ENCODE measurements at regions not wholly inside any gene's neighbourhood (a gene's known extent, or its start where the extent isn't known, plus 50 kb on each side); places are given as distances from the start of the nearest gene placed in this dataset.

DNA sequence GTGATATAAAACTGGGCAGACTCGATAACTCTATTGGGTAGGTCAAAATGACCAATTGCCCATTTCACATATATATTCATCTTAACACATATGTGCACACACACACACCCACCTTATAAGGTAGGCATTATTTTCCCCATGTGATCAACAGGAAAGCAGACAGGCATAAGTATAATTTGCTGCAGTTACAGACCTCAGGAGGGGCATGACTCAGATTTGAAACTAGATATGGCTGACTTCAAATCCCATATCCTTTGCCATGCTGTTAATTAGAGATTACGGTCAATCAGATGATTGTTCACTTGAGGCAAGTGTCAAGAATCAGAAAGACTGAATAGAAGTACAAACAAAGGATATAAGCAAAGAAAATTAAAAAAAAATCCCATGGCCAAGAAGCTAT, 910.6 kb downstream of the NTRK3 start:
- DNase-seq: no peak

DNA sequence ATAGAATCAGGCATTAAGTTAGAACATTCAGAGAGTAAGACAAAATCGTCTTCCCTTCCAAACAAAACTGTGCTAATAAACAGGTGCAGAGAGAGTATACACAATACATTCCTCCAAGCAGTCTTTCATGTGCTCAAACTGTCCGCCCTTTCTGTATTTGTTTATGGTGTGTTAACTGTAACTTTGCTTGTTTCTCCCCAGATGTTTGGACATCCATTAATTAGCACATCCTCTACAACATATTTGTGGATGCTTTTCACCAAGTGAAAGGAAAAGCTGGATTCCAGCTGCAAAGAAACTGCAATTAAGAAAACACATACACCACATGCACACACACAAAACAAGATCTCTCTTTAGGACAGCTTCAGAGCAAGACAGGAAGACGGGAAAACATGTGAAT, 912.6 kb downstream of the NTRK3 start:
- no peak for DNase-seq

DNA sequence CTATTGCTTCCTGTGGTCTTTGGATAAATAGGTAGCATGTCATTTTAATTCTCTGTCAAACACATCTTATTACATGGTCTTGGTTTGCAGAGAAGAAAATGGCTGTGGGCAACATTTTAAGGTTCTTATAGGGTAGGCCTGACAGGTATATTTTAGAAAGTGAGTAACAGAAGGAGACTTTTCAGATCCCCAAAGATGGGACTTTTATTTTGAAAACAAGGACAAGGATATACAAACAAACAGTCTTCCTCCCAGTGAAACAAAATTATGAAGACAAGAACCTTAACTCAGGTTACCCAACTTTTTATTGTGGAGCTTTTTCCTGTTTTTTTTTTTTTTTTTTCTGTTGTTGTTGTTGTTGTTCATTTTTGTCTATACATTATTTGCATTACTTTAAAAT, 916.2 kb downstream of the NTRK3 start:
- DNase-seq: no peak

DNA sequence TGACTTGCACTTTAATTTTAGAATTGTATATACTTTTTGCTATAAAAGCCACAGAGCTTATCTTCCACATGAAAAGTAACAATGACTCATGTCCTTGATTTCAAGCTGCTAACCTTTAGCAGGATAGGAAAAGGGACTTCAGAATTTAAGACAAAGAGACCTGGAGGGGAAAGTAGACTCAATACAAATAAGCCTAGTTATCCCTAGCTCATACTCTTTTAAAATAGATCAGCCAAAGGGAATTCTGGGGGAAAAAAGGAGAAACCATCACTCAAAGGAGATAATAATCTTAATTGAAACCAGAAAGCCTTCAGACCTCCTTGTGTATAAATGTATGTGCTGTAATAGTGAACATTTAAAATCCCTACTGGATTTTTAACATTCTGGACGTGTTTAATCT, 930.3 kb downstream of the NTRK3 start:
- no peak for DNase-seq

DNA sequence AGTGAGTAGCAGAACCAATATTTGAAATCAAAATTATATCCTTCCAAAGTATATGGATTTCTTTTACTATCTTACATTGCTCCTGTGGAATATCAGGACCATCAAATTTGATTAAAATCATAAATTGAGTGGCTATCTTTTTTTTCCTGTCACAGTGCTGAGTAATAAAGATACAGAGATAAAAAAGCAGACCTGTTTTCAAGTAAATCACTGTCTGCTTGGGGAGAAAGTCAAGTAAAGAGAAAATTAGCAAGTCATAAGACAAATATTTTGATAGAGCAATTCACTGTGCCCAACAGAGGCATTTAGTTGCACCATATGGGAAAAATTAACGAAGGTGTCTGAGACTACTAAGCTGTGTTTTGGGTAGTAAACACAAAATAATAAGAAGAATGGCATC, 933.7 kb downstream of the NTRK3 start:
- no peak for DNase-seq

DNA sequence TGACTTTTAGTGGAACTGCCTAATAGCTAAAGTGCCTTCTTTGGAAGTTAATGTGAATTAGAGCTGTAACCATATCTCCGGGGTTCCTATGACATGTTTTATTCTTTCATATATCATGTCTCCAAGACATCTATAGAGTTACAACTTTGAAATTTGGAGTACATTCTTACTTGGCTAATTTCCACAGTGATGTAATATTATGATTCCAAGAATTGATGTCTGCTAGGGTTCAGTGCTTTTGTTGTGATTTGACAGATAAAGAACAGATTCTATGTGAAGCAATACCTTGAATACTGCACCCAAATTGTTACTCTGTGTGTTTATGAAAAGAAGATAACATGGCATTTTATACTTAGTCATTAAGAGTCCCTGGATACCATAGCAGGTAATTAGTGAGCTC, 934.3 kb downstream of the NTRK3 start:
- no peak for DNase-seq

DNA sequence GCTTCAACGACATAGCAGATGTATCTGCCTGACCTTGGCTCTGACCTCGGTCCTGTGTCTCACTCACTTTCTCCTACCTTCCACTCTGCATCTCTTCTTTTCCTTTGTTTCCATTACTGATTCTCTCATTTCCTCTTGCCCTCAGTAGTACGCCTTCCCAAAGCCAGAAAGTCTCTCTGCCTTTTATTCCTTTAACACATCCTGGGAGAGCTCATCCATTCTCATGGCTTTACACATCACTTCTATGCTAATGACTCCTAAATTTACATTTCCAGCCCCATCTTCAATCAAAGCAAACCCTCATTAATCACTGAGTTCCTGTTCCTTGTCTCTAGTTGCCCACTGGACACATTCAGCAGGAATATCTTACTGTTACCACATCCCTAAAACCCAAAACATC, 938.6 kb downstream of the NTRK3 start:
- DNase-seq: no peak

DNA sequence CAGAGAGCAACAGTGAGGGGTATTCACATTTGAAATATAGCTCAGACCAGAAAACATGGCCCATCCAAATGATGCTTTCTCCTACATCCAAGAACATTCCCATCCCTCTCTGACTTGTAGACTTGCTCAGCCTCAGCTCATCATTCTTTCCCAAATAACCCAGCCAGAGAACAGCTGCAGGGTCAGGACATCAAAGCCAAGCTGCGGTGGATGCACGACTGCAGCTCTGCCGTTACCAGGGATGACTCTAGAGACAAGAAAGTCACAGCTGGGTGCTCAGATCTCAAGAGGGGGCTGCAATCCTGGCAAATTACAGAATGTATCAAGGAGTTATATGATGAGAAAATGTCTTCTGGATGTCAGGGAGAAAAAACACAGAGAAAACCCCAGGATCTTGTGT, 944.3 kb downstream of the NTRK3 start:
- no peak for DNase-seq

DNA sequence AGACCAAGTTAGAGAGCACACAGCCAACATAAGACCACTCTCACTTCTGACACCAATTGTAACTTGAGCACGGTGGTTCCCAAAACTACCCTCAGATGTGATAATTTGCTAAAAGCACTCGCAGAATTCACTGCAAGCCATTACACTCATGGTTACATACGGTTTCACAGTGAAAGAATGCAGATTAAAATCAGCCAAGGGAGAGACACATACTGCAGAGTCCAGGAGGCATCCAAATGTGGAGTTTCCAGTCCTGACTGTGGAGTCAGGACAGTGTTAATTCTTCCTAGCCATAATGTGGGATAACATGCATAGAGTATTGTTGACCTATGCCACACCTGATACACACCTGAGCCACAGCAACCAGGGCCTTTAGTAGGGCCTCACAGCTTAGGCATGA, 956.4 kb downstream of the NTRK3 start:
- no peak for DNase-seq

DNA sequence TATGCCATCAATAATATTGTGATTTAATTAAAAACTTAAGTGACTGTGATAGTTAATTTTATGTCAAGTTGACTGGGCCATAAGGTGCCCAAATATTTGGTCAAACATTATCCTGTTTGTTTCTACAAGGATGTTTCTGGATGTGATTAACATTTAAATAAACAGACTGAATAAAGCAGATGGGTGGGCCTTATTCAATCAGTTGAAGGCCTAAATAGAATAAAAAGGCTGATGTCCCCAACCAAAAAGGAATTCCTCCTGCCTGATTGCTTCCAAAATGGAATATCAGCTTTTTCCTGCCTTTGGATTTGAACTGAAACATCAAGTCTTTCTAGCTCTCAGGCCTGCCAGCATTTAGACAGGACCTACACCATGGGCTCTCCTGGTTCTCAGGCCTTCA, 961.7 kb downstream of the NTRK3 start:
- DNase-seq: no peak

DNA sequence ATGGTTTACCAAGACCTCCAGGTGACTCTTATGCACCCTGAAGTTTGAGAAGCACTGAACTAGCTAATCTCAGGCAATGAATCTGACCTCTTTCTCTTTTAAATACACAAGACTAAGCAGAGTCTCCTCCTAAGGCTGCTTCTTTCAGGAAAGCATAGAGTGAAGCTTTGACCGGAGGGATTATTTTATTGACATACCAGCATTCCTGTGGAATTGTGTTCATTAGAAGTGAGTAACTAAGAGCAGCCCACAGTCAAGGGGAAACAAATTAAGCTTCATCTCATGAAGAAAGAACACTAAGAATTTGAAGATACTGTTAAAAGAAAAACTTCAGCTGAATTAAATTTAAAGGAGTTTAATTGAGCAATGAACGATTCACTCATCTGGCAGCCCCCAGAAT, 963.5 kb downstream of the NTRK3 start:
- DNase-seq: no peak

DNA sequence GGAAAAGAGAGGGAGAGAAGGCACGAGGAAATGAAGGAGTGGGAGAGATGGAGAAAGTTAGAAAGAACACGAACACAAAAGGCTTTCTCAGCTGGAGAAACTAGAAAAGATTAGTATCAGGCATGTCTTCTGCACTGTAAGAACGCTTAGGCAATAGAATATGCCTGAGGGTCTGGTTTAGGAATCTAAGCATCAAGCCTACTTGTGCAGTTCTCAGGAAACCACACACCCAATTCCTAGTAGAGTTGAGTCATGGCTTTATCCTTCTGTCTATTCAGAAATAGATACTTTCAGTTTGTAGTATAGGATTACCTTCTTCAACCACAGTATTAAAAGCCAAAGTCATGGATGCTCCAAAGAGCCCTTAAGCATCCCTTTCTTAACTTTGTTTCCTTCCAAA, 969.4 kb downstream of the NTRK3 start:
- no peak for DNase-seq

DNA sequence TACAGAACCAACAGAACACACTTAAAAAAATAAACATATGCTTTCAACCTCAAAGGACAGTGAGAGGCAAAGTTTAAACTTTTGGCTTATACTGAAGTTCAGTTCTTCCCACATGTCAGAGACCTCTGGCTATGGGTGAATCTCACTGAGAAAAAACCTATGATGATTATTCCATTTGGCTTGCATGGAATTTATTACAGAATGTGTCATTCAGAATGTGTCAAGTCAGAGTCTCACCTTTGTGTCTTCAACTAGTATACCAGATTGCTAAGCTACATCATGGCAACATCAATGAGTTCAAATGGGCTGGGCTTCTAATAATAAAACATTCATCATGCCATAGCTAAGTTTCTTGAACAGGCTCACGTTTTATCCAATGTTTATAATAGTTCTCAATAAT, 987.0 kb downstream of the NTRK3 start:
- DNase-seq: no peak

DNA sequence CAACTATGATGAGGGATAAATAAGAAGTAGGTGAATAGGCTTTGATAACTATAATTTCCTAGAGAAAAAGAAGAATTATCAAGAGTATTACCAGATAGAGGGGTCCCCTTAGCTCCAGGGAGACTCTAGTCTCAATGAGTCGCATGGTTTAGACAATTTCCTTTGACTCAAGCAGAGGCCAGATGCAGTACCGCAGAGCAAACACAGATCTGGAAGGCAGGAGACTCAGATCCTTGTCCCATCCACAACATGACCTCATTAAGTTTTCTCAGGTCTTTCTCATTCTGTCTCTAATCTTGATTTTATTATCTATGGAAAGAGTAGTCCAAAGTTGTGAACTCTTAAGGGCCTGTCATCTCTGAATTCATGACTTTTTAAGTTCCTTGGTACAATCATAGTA, 987.9 kb downstream of the NTRK3 start:
- no peak for DNase-seq

DNA sequence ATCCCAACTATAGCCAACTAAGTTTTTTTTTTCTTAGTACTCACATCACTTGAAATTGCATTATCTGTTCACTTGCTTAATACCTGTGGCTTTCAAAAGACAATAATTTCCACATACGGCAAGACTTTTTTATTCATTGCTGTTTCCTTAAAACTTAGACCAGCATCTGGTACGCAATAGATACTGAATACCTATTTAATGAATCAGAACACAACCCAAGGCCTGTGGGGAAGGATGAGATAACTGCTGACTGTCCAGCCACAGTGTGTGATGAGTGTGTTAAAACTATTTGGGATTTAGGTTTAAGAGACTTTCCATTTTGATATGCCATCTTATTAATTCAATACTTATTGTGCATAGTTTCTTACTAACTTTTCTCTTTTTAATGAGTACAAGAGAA, 988.7 kb downstream of the NTRK3 start:
- DNase-seq: no peak

DNA sequence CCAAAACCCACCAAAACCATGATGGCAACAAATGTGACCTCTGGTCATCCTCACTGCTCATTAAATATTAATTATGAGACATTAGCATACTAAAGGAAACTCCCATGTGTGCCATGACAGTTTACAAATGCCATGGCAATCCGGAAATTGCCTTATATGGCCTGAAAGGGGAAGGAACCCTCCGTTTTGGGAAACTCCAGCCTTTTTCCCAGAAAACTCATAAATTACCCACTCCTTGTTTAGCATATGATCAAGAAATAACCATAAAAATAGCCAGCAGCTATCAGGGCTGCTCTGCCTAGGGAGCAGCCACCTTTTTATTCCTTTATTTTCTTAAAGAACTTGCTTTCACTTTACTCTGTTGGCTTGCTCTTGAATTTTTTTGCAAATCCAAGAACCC, 992.7 kb downstream of the NTRK3 start:
- DNase-seq: no peak

DNA sequence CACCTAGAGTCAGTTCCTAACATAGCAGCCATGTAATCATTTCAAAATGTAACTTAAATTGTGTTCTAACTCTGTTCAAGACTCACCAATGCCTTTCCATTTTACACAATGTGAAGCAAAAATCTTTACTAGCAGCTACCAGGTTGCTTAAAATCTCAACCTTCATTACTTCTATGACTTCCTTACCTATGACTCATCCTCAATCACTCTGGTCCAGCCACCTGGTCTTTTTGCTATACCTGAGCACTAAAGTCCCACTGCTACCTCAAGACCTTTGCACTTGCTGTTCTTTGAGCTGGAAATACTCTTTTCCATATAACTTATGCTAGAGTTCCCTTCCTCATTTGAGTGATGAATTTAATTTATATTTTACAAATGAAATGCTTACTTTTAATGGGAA, 993.2 kb downstream of the NTRK3 start:
- no peak for DNase-seq

DNA sequence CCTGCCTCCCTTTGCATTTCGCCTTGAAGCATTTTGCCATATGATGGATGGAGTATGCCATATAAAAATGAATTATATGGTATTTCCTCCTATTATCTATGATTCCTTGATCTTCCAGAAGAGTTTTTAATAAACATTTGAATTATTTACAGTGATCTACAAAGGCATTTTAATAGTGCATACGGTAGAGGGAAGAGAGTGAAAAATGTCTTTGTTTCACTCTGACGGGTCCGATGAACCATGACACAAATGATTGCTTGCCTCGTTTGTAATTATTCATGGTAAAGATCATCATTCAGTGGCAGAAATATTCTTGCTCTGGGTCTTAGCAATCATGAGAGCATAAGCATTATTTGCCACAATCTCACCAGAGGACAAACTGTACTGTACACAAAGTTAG, 1010.9 kb downstream of the NTRK3 start:
- no peak for DNase-seq

DNA sequence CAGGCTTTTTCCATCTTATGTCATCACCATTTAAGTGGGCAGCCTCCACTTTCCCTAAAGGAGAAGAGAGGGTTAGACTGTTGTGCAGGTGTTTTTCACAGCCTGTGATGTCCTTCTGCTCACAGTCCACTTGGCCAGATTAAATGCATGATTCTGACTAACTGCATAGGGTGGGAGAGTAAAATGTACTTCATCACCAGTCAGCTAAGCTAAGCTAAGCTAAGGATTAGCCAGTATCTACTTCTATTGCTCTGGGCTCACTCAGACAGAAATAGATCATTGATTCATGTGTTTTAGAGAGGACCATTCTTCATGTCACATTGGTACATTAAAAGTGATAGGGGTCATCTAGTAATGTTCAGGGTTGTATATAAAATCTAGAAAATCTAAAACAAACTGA, 1013.1 kb downstream of the NTRK3 start:
- DNase-seq: no peak

DNA sequence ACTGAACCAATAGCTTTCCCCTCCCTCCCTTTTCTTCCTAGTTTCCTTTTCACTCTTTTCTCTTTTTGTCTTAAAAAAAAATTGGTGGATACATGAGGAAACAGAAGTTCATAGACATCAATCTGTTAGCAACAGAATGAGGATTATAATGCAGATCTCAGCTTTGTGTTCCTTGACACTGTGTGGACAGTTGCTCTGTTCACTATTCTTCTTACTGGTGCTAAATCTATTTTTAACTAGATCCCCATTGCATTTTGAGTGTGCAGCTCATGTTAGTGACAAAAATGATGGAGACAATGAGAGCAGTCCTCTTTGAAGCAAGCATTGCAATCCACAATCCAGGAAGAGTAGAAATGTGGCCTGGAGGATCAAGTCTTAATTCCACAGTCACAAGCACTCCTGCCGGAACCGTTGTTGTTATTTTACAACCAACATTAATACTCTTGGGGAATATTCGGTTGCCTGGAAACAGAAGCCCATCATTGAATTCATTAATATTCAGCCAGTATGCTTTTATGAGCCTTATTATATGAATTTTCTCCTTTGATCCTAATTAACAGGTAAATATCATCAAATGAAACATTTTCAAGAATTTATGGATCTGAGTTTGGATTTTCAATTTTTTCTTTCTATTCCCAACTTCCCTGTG, 1016.8 kb downstream of the NTRK3 start:
- DNase-seq: no peak

DNA sequence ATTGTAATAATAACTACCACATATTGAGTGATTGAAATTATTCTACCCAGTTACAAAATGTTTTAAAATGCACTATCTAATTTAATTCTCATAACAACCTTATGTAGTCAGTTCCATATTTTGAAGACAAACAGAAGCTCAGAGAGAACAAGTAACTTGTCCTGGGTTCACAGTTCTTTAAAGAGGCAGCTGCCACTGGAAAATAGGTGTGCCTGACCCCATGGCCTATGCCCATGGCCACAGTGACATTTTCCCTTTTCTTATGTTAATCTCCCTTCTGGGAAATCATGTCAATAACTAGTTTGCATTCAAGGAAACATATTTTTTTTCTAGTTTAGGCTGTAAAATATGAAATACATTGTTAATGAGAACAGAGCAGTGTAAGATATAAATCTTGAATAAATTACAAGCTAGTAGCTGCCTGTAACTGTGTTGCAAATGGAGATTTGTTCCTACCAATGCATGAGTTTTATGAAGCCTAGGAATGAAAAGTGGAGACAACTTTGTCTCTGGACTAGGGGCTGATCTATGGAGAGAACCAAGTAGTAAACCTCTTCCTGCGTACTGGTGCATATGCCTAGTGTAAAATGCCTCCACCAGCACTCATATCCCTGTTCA, 1018.0 kb downstream of the NTRK3 start:
- DNase-seq: no peak

DNA sequence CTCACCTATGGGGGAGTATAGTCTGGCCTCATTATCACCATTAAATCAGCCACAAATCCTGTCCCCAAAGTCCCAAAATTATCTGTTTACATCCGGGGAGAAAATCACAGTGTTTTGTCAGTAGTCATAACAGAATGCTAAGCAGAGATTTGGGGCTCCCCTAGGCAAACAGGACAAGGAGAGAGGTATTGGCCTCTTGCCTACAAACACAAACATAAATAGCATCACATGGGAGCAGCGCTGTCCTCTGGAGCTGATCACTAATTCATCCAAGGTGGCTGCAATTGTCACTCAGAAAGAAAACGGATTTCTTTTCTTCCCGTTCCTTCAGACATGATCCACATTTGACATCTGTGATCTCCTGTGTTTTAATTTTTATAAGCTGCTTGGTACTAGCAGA, 1028.1 kb downstream of the NTRK3 start:
- no peak for DNase-seq

DNA sequence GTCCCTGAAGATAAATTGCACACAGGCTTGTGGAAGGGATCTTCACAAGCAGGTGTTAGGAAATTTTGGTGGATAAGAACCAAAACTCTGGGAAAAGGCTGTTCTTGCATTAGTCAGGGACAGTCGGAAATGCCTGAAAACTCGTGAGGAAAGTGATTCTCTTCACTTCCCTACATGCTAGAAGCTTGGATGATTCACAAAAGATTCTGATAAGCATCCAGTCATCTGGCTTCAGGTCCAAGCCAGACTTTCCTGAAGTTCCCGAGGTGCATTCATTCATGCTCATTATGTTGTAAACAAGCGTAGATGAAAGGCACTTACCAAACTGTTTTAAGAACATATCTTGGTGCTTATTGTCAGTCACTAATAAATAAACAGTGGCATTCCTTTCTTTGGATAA, 1028.7 kb downstream of the NTRK3 start:
- DNase-seq: no peak

DNA sequence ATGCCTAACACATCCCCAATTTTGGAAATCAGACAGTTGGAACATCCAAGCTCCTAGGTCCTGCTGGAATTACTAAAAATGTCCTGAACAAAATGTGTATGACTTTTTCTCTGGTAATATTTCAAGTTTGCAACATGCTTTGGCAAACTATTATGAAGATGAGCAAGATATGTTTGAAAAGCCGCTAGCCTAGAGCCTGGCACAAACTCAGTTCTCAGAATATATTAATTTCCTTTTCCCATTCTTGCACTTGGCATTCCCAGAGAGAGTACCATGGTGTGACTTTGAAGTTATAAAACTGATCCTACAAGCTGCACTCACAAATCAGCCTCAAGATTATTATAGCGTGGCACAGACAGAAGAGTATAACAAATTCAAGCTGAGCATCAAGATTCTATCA, 1031.1 kb downstream of the NTRK3 start:
- DNase-seq: no peak

DNA sequence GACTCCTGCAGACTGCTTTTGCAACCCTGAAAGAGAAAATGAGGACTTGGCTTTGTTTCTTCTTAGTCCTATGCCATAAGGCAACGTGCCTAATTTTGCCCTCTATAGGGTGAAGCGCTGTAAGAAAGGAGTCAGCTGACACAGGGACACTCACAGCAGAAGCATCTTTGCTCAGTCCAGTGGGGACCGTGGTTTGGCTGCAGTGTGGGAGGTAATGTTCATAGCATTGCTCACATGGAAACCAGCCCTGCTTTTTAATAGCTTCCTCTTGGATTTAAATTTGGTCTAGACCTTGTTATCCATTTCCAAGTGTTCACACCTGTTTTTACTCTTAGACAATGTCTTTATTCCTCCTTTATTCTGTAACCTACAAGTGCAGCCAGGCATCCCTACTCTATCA, 1032.1 kb downstream of the NTRK3 start:
- no peak for DNase-seq

Data from hematopoietic multipotent progenitor cell treated with erythropoietin and hydrocortisone succinate and interleukin-3 and kit ligand, for 4 days (in vitro differentiated cells).